Gastrocnemius medialis (tissue), 4 donors: ENCODE measurements at regions not wholly inside any gene's neighbourhood (a gene's known extent, or its start where the extent isn't known, plus 50 kb on each side); places are given as distances from the start of the nearest gene placed in this dataset.
A peak's percentile ranks its signal among the peaks of the same experiment; 100 is the strongest.

ENCODE experiments used
- ATAC-seq, 2 donors: fragments of 150-250 bp; one replicate each; pipeline ENCODE4 v1.9.1; 2016
- DNase-seq, 2 donors: peaks; one replicate each; pipeline ENCODE4 v3.0.0-alpha.2; 2019
- H3K27ac ChIP-seq, 4 donors: fragments of 200-600 bp; sonication (generic); 1 replicate in 1 of 4; 2 replicates in 3 of 4; pipeline ENCODE4 v1.5.1; 2016 to 2018; ENCODE audit warnings: mild to moderate bottlenecking in 2 of 4, moderate library complexity in 1 of 4
- H3K27me3 ChIP-seq, 3 donors: fragments of 200-600 bp; sonication (generic) in 2 of 3; 1 replicate in 1 of 3; 2 replicates in 2 of 3; pipeline versions ENCODE4 v1.5.1 to v1.6.0; 2016 to 2019; ENCODE audit warnings: mild to moderate bottlenecking in 1 of 3, moderate library complexity in 1 of 3
- H3K36me3 ChIP-seq, 2 donors: fragments of 200-600 bp; sonication (generic) in 1 of 2; one replicate each; pipeline ENCODE4 v1.5.1; 2017 to 2018
- H3K4me1 ChIP-seq, 2 donors: fragments of 200-600 bp; sonication (generic) in 1 of 2; one replicate each; pipeline ENCODE4 v1.5.1; 2016 to 2017; ENCODE audit warnings: mild to moderate bottlenecking in 2 of 2
- H3K4me3 ChIP-seq, 4 donors: fragments of 200-600 bp; sonication (generic) in 3 of 4; 1 replicate in 1 of 4; 2 replicates in 3 of 4; pipeline ENCODE4 v1.5.1; 2016 to 2019; ENCODE audit warnings: mild to moderate bottlenecking in 2 of 4
- H3K9me3 ChIP-seq, 3 donors: fragments of 200-600 bp; sonication (generic) in 2 of 3; 1 replicate in 1 of 3; 2 replicates in 2 of 3; pipeline ENCODE4 v1.5.1; 2016 to 2019
- POLR2A ChIP-seq, 2 donors: fragments of 450-650 bp; IDR thresholded peaks; one replicate each; pipeline ENCODE4 v1.6.1; 2017; ENCODE audit warnings: antibody characterized with exemption in 2 of 2, mild to moderate bottlenecking in 2 of 2, moderate library complexity in 2 of 2
- in situ Hi-C, 4 donors: fragments of 200-750 bp; cut with MboI; loops; one replicate each; pipeline versions ENCODE4 v1.15.0 to v1.8.0; 2017; ENCODE audit warnings: low sequenced_read_pairs in 4 of 4
- intact Hi-C: fragments of 100-400 bp; cut with DNase I; formaldehyde crosslinking; loops from one replicate; pipeline ENCODE4 v1.15.1; 2023; ENCODE audit warnings: low total_unique reads
- TF ChIP-seq, protein P1 (sequence below), 5 experiments: fragments of 450-650 bp in 3 of 5; fragments of 200-600 bp in 2 of 5; sonication (generic) in 2 of 5; IDR thresholded peaks in 4 of 5; conservative IDR thresholded peaks in 1 of 5; 1 replicate in 4 of 5; 2 replicates in 1 of 5; pipeline ENCODE4 v1.5.1; 2016 to 2019; ENCODE audit warnings: antibody characterized with exemption in 5 of 5, mild to moderate bottlenecking in 3 of 5, moderate library complexity in 3 of 5

DNA sequence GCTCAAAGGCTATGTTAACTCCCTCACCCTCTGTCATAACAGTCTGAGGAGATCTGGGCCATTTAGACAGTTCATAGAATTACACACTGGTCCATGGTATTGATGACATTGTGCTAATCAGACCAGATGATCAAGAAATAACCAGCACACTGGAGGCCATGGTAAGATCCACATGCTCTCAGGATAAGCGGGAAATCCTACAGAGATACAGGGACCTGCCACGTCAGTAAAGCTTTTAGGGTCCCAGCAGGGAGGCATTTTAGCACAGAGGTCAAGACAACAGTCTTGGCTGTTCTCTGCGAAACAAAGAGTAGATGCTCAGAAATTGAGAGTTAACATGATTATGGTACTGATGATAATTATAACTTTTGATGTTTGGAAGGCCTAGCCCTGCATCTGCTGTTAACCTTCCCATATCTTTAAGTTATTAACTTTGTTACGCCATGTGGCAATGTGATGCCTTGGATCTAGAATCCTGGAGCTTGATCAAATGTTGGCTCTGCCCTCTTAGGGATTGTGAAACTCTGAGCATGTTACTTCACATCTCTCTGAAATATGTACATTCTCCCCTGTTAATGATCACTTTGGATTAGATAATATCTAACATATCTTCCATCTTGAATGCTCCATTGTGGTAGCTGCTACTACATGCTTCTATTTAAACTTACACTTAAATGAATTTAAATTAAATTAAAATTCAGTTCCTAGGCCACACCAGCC, 172.0 kb upstream of the SOX9 start:
- Histone ChIP-seq H3K4me3 (no peak overlapping the region), H3K9me3 (no peaks in the 10 kb centered on the region), H3K36me3 (no peaks in the 10 kb centered on the region), H3K27me3 (no peaks in the 10 kb centered on the region), H3K27ac (no peak overlapping the region), H3K4me1 (no peaks in the 10 kb centered on the region)
- TF ChIP-seq POLR2A (IDR thresholded peaks at IDR 0.05) = no peak
- TF ChIP-seq, protein P1, sequence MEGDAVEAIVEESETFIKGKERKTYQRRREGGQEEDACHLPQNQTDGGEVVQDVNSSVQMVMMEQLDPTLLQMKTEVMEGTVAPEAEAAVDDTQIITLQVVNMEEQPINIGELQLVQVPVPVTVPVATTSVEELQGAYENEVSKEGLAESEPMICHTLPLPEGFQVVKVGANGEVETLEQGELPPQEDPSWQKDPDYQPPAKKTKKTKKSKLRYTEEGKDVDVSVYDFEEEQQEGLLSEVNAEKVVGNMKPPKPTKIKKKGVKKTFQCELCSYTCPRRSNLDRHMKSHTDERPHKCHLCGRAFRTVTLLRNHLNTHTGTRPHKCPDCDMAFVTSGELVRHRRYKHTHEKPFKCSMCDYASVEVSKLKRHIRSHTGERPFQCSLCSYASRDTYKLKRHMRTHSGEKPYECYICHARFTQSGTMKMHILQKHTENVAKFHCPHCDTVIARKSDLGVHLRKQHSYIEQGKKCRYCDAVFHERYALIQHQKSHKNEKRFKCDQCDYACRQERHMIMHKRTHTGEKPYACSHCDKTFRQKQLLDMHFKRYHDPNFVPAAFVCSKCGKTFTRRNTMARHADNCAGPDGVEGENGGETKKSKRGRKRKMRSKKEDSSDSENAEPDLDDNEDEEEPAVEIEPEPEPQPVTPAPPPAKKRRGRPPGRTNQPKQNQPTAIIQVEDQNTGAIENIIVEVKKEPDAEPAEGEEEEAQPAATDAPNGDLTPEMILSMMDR (IDR thresholded peaks at IDR 0.05 in 4 of 5, conservative IDR thresholded peaks at IDR 0.05 in 1 of 5) = no peak
- DNase-seq (no peak), ATAC-seq (no peak)
- intact Hi-C loops (no loop called here), in situ Hi-C loops (no loop called here)

DNA sequence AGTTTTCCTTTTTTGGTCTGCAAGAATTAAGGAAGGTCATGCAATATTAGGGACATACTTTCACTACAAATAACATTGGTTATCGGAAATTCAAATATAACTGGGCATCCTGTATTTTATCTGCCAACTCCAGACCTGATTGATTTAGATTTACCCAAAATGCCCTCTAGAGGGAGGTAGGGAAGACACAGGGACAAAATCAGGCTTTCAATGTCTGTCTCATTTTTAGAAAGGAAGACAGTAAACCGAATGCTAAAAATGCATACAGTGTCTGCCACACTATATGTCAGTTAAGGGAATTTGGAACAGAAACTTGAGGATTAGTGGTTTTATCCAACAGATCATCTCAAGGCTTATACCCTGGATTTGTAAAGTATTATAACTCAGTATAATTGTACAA, 161.7 kb upstream of the SOX9 start:
- Histone ChIP-seq H3K9me3 (no peaks in the 10 kb centered on the region), H3K27me3 (no peaks in the 10 kb centered on the region), H3K27ac (no peak overlapping the region), H3K36me3 (no peaks in the 10 kb centered on the region), H3K4me1 (no peaks in the 10 kb centered on the region), H3K4me3 (no peak overlapping the region)
- DNase-seq = no peak
- in situ Hi-C loops (loop anchor here in 1 of 4 donors (25.0 kb wide), 1 partner anchor 103 kb away; no protein-coding TSS in a partner anchor), intact Hi-C loops (no loop called here)
- TF ChIP-seq, protein P1 (IDR thresholded peaks at IDR 0.05 in 4 of 5, conservative IDR thresholded peaks at IDR 0.05 in 1 of 5) = peak in 3 of 5 experiments; percentile 25 to 47 (median 26)
- TF ChIP-seq POLR2A (IDR thresholded peaks at IDR 0.05) = no peak
- ATAC-seq = no peak

DNA sequence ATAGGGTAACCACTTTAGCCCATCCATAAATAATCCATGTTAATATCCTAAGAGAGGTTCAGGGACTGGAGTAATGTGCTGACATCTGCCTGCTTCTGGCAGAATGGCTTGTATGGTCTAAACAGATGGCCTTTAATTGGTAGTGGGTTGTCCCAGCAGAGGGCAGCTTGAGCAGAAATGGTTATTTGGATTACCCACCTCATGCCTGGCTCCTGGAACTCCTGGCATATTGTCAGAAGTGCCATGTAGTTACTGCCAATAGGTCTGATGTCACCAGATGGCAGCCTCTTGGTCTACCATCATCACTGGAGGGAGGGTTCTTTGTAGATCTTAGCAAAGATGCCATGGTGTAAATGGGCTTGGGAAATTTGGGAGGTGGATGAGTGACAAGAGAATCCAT, 157.5 kb upstream of the SOX9 start:
- ATAC-seq = no peak
- Histone ChIP-seq H3K4me3 (no peak overlapping the region), H3K9me3 (no peaks in the 10 kb centered on the region), H3K27me3 (no peaks in the 10 kb centered on the region), H3K4me1 (peaks cover 19 to 20% of the 10 kb centered on the region in 2 donors), H3K27ac (no peak overlapping the region), H3K36me3 (no peaks in the 10 kb centered on the region)
- in situ Hi-C loops (loop anchor here in 1 of 4 donors (25.0 kb wide), 1 partner anchor 99 kb away; no protein-coding TSS in a partner anchor), intact Hi-C loops (no loop called here)
- TF ChIP-seq POLR2A (IDR thresholded peaks at IDR 0.05) = no peak
- TF ChIP-seq, protein P1 (IDR thresholded peaks at IDR 0.05 in 4 of 5, conservative IDR thresholded peaks at IDR 0.05 in 1 of 5) = no peak
- no peak for DNase-seq

DNA sequence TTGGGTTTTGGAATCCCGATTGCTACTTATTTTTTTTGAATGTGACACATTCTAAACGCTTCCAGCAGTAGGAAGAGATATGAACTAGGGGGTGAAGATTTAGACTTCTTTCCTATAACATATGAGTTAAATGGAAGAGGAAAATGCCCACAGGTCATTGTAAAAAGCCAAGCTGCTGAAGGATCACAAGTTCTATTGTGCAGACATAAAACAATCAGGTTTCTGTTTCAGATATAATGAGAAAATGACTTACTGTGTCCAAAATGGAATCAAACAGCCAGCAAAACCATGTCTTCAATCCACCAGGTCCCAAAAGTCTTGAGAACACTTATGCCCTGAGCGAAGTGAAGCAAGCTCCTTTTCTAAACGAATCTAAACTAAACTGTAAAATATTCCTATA, 157.0 kb upstream of the SOX9 start:
- Histone ChIP-seq H3K4me3 (no peak overlapping the region), H3K27me3 (no peaks in the 10 kb centered on the region), H3K4me1 (peaks cover 19 to 20% of the 10 kb centered on the region in 2 donors), H3K27ac (peak overlapping the region in 1 of 4 donors; percentile 91), H3K36me3 (no peaks in the 10 kb centered on the region), H3K9me3 (no peaks in the 10 kb centered on the region)
- in situ Hi-C loops = loop anchor here in 1 of 4 donors (25.0 kb wide), 1 partner anchor 99 kb away; no protein-coding TSS in a partner anchor
- DNase-seq = no peak
- TF ChIP-seq, protein P1 (IDR thresholded peaks at IDR 0.05 in 4 of 5, conservative IDR thresholded peaks at IDR 0.05 in 1 of 5) = no peak
- TF ChIP-seq POLR2A (IDR thresholded peaks at IDR 0.05) = no peak
- no peak for ATAC-seq
- intact Hi-C loops = no loop called here
